ENCODE measurements at regions not wholly inside any gene's neighbourhood (a gene's known extent, or its start where the extent isn't known, plus 50 kb on each side); places are given as distances from the start of the nearest gene placed in this dataset.

GRCh38 chr13:54373211-54373610 lies 1344.6 kb downstream of the OLFM4 start:
- Histone ChIP-seq H3K4me1 (ENCODE audit: control insufficient read depth in 1 of 2, insufficient read depth in 2 of 2, low read length in 2 of 2) (no peaks in the 10 kb centered on the region), H3K27me3 (ENCODE audit: control insufficient read depth in 1 of 2, insufficient read depth in 2 of 2, low read length in 1 of 2) (no peaks in the 10 kb centered on the region), H3K36me3 (ENCODE audit: control insufficient read depth in 1 of 2, insufficient read depth in 2 of 2, low read length in 1 of 2) (no peaks in the 10 kb centered on the region), H3K4me3 (ENCODE audit: low read length in 2 of 2) (no peak overlapping the region), H3K9me3 (ENCODE audit: control insufficient read depth, low read length) (peaks cover 1% of the 10 kb centered on the region), H3K27ac (ENCODE audit: low read depth in 1 of 2, low read length in 2 of 2) (no peak overlapping the region)
- no peak for DNase-seq
- ATAC-seq (ENCODE audit: low FRiP score) = no peak
- WGBS, 2 donors = 0% methylated on average over 1 of the region's 1 CpG
- intact Hi-C loops (cut with DNase I) = no loop called here

GRCh38 chr13:54379461-54379860 lies 1350.8 kb downstream of the OLFM4 start:
- Histone ChIP-seq H3K4me1 (ENCODE audit: control insufficient read depth in 1 of 2, insufficient read depth in 2 of 2, low read length in 2 of 2) (no peaks in the 10 kb centered on the region), H3K27me3 (ENCODE audit: control insufficient read depth in 1 of 2, insufficient read depth in 2 of 2, low read length in 1 of 2) (no peaks in the 10 kb centered on the region), H3K27ac (ENCODE audit: low read depth in 1 of 2, low read length in 2 of 2) (no peak overlapping the region), H3K4me3 (ENCODE audit: low read length in 2 of 2) (no peak overlapping the region), H3K36me3 (ENCODE audit: control insufficient read depth in 1 of 2, insufficient read depth in 2 of 2, low read length in 1 of 2) (no peaks in the 10 kb centered on the region), H3K9me3 (ENCODE audit: control insufficient read depth, low read length) (peaks cover 1% of the 10 kb centered on the region)
- DNase-seq (no peak), ATAC-seq (ENCODE audit: low FRiP score) (no peak)
- intact Hi-C loops (cut with DNase I) = no loop called here
- WGBS, 2 donors = 71 to 77% methylated on average over 2 of the region's 2 CpGs

GRCh38 chr13:54383604-54384003 lies 1355.0 kb downstream of the OLFM4 start:
- no peaks in the 10 kb centered on the region for H3K27me3 ChIP-seq (ENCODE audit: control insufficient read depth in 1 of 2, insufficient read depth in 2 of 2, low read length in 1 of 2)
- DNase-seq (no peak), ATAC-seq (ENCODE audit: low FRiP score) (no peak)
- no peak overlapping the region for H3K27ac ChIP-seq (ENCODE audit: low read depth in 1 of 2, low read length in 2 of 2)
- 50 to 51% methylated on average over 2 of the region's 2 CpGs for WGBS, 2 donors
- H3K9me3 ChIP-seq (ENCODE audit: control insufficient read depth, low read length) = no peaks in the 10 kb centered on the region
- H3K36me3 ChIP-seq (ENCODE audit: control insufficient read depth in 1 of 2, insufficient read depth in 2 of 2, low read length in 1 of 2) = no peaks in the 10 kb centered on the region
- H3K4me3 ChIP-seq (ENCODE audit: low read length in 2 of 2) = no peak overlapping the region
- H3K4me1 ChIP-seq (ENCODE audit: control insufficient read depth in 1 of 2, insufficient read depth in 2 of 2, low read length in 2 of 2) = no peaks in the 10 kb centered on the region
- intact Hi-C loops (cut with DNase I) = no loop called here

GRCh38 chr13:54387625-54388024 lies 1359.0 kb downstream of the OLFM4 start:
- Histone ChIP-seq H3K9me3 (ENCODE audit: control insufficient read depth, low read length) (no peaks in the 10 kb centered on the region), H3K4me1 (ENCODE audit: control insufficient read depth in 1 of 2, insufficient read depth in 2 of 2, low read length in 2 of 2) (no peaks in the 10 kb centered on the region), H3K4me3 (ENCODE audit: low read length in 2 of 2) (no peak overlapping the region), H3K27ac (ENCODE audit: low read depth in 1 of 2, low read length in 2 of 2) (no peak overlapping the region), H3K27me3 (ENCODE audit: control insufficient read depth in 1 of 2, insufficient read depth in 2 of 2, low read length in 1 of 2) (no peaks in the 10 kb centered on the region), H3K36me3 (ENCODE audit: control insufficient read depth in 1 of 2, insufficient read depth in 2 of 2, low read length in 1 of 2) (no peaks in the 10 kb centered on the region)
- intact Hi-C loops (cut with DNase I) = no loop called here
- no peak for DNase-seq
- no peak for ATAC-seq (ENCODE audit: low FRiP score)

GRCh38 chr13:54390841-54391240 lies 1362.2 kb downstream of the OLFM4 start:
- DNase-seq (no peak), ATAC-seq (ENCODE audit: low FRiP score) (no peak)
- intact Hi-C loops (cut with DNase I) = no loop called here
- no peaks in the 10 kb centered on the region for H3K27me3 ChIP-seq (ENCODE audit: control insufficient read depth in 1 of 2, insufficient read depth in 2 of 2, low read length in 1 of 2)
- H3K4me3 ChIP-seq (ENCODE audit: low read length in 2 of 2) = no peak overlapping the region
- no peak overlapping the region for H3K27ac ChIP-seq (ENCODE audit: low read depth in 1 of 2, low read length in 2 of 2)
- no peaks in the 10 kb centered on the region for H3K36me3 ChIP-seq (ENCODE audit: control insufficient read depth in 1 of 2, insufficient read depth in 2 of 2, low read length in 1 of 2)
- WGBS, 2 donors = 40 to 56% methylated on average over 2 of the region's 2 CpGs
- no peaks in the 10 kb centered on the region for H3K4me1 ChIP-seq (ENCODE audit: control insufficient read depth in 1 of 2, insufficient read depth in 2 of 2, low read length in 2 of 2)
- H3K9me3 ChIP-seq (ENCODE audit: control insufficient read depth, low read length) = no peaks in the 10 kb centered on the region

GRCh38 chr13:54394085-54394700 lies 1365.6 kb downstream of the OLFM4 start:
- WGBS, 2 donors = 54 to 56% methylated on average over 7 of the region's 7 CpGs
- no peak overlapping the region for H3K4me3 ChIP-seq (ENCODE audit: low read length in 2 of 2)
- no peaks in the 10 kb centered on the region for H3K27me3 ChIP-seq (ENCODE audit: control insufficient read depth in 1 of 2, insufficient read depth in 2 of 2, low read length in 1 of 2)
- no peaks in the 10 kb centered on the region for H3K4me1 ChIP-seq (ENCODE audit: control insufficient read depth in 1 of 2, insufficient read depth in 2 of 2, low read length in 2 of 2)
- H3K9me3 ChIP-seq (ENCODE audit: control insufficient read depth, low read length) = no peaks in the 10 kb centered on the region
- H3K36me3 ChIP-seq (ENCODE audit: control insufficient read depth in 1 of 2, insufficient read depth in 2 of 2, low read length in 1 of 2) = no peaks in the 10 kb centered on the region
- no peak overlapping the region for H3K27ac ChIP-seq (ENCODE audit: low read depth in 1 of 2, low read length in 2 of 2)
- ATAC-seq (ENCODE audit: low FRiP score) (no peak), DNase-seq (no peak)
- intact Hi-C loops (cut with DNase I) = no loop called here

- no peak overlapping the region for H3K27ac ChIP-seq (ENCODE audit: low read depth in 1 of 2, low read length in 2 of 2)
- intact Hi-C loops (cut with DNase I) = no loop called here
- WGBS, 2 donors = 56 to 66% methylated on average over 6 of the region's 6 CpGs
- H3K27me3 ChIP-seq (ENCODE audit: control insufficient read depth in 1 of 2, insufficient read depth in 2 of 2, low read length in 1 of 2) = no peaks in the 10 kb centered on the region
- no peak overlapping the region for H3K4me3 ChIP-seq (ENCODE audit: low read length in 2 of 2)
- ATAC-seq (ENCODE audit: low FRiP score) (no peak), DNase-seq (no peak)
- no peaks in the 10 kb centered on the region for H3K4me1 ChIP-seq (ENCODE audit: control insufficient read depth in 1 of 2, insufficient read depth in 2 of 2, low read length in 2 of 2)
- H3K36me3 ChIP-seq (ENCODE audit: control insufficient read depth in 1 of 2, insufficient read depth in 2 of 2, low read length in 1 of 2) = no peaks in the 10 kb centered on the region
- no peaks in the 10 kb centered on the region for H3K9me3 ChIP-seq (ENCODE audit: control insufficient read depth, low read length)
These were observed 1366.3 kb downstream of the OLFM4 start for GRCh38 chr13:54394908-54395307.

GRCh38 chr13:54402495-54402894 lies 1373.9 kb downstream of the OLFM4 start:
- no peaks in the 10 kb centered on the region for H3K36me3 ChIP-seq (ENCODE audit: control insufficient read depth in 1 of 2, insufficient read depth in 2 of 2, low read length in 1 of 2)
- ATAC-seq (ENCODE audit: low FRiP score) (no peak), DNase-seq (no peak)
- no peak overlapping the region for H3K4me3 ChIP-seq (ENCODE audit: low read length in 2 of 2)
- H3K27ac ChIP-seq (ENCODE audit: low read depth in 1 of 2, low read length in 2 of 2) = no peak overlapping the region
- peaks cover under 1% of the 10 kb centered on the region for H3K9me3 ChIP-seq (ENCODE audit: control insufficient read depth, low read length)
- intact Hi-C loops (cut with DNase I) = no loop called here
- 63 to 72% methylated on average over 1 of the region's 1 CpG for WGBS, 2 donors
- H3K27me3 ChIP-seq (ENCODE audit: control insufficient read depth in 1 of 2, insufficient read depth in 2 of 2, low read length in 1 of 2) = no peaks in the 10 kb centered on the region
- H3K4me1 ChIP-seq (ENCODE audit: control insufficient read depth in 1 of 2, insufficient read depth in 2 of 2, low read length in 2 of 2) = no peaks in the 10 kb centered on the region

- Histone ChIP-seq H3K4me1 (ENCODE audit: control insufficient read depth in 1 of 2, insufficient read depth in 2 of 2, low read length in 2 of 2) (no peaks in the 10 kb centered on the region), H3K27ac (ENCODE audit: low read depth in 1 of 2, low read length in 2 of 2) (no peak overlapping the region), H3K9me3 (ENCODE audit: control insufficient read depth, low read length) (no peaks in the 10 kb centered on the region), H3K36me3 (ENCODE audit: control insufficient read depth in 1 of 2, insufficient read depth in 2 of 2, low read length in 1 of 2) (no peaks in the 10 kb centered on the region), H3K4me3 (ENCODE audit: low read length in 2 of 2) (no peak overlapping the region), H3K27me3 (ENCODE audit: control insufficient read depth in 1 of 2, insufficient read depth in 2 of 2, low read length in 1 of 2) (no peaks in the 10 kb centered on the region)
- DNase-seq (no peak), ATAC-seq (ENCODE audit: low FRiP score) (no peak)
- 84 to 89% methylated on average over 6 of the region's 6 CpGs for WGBS, 2 donors
- intact Hi-C loops (cut with DNase I) = no loop called here
These were observed 1387.2 kb downstream of the OLFM4 start for GRCh38 chr13:54415753-54416366.

Measured in aorta (tissue), 5 donors.